ENCODE measurements at regions not wholly inside any gene's neighbourhood (a gene's known extent, or its start where the extent isn't known, plus 50 kb on each side); places are given as distances from the start of the nearest gene placed in this dataset.

DNA sequence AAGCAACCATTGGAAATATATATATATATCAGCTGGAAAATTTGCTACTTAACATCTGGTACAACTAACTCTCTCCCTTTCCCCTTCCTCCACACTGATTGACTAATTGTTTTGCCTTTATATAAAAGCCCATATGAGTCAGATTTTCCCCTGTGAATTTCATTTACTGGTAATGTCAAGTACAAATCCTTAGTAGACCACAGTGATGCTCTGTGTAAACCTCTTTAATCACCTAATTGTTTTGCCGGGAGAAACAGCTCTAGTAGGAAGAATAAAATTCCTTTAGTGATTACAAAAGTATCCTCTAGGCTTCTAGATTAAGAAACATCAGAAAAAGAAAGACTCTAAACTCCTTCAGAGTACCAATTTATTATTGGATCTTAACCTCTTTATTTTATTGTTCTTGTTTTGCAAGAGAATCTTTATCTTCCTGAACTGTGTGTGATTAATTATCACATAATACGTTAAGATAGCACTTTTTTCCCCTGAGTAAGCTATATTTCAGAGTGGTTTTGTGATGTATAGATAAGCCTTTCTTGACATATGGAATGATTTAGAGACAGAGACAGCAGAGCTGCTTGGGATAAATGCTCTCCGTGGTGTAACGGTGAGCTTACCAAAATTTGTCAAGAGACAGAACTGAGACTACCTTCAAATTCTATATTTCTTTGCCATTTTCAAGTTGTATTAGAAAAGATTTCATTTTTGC lies 1606.4 kb upstream of the TENM3 start:
- Histone ChIP-seq H3K4me3 (replicated peaks; ENCODE audit: low read depth, low read length) (no peak overlapping the region), H3K27me3 (replicated peaks; ENCODE audit: control insufficient read depth, insufficient read depth, low read length) (no peaks in the 10 kb centered on the region), H3K36me3 (ENCODE audit: control insufficient read depth, insufficient read depth, low read length) (no peaks in the 10 kb centered on the region)
- no peak for DNase-seq (ENCODE audit: extremely low read depth, insufficient read length)
- TF ChIP-seq, protein P1, sequence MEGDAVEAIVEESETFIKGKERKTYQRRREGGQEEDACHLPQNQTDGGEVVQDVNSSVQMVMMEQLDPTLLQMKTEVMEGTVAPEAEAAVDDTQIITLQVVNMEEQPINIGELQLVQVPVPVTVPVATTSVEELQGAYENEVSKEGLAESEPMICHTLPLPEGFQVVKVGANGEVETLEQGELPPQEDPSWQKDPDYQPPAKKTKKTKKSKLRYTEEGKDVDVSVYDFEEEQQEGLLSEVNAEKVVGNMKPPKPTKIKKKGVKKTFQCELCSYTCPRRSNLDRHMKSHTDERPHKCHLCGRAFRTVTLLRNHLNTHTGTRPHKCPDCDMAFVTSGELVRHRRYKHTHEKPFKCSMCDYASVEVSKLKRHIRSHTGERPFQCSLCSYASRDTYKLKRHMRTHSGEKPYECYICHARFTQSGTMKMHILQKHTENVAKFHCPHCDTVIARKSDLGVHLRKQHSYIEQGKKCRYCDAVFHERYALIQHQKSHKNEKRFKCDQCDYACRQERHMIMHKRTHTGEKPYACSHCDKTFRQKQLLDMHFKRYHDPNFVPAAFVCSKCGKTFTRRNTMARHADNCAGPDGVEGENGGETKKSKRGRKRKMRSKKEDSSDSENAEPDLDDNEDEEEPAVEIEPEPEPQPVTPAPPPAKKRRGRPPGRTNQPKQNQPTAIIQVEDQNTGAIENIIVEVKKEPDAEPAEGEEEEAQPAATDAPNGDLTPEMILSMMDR (IDR thresholded peaks at IDR 0.05; ENCODE audit: insufficient read depth, low read length, poor library complexity, severe bottlenecking), result no peak

DNA sequence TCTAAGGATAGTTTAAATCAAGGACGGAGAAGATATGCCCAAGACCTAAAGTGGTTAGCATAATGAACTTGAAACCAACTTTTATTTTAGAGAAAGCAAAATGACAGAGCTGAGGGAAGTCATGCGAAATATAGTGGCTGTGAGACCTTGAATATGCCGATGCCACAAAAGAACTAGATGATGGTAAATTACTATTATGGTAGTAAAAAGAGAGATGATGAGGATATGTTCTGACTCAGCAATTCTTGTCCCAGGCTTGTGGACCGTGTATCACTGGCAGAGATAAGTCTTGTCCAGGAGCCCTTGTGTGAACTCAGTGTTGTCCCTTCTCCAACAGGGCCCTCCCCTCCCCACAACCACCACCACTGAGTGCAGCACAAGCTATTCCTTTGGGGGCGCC lies 1605.6 kb upstream of the TENM3 start:
- Histone ChIP-seq H3K36me3 (ENCODE audit: control insufficient read depth, insufficient read depth, low read length) (no peaks in the 10 kb centered on the region), H3K4me3 (replicated peaks; ENCODE audit: low read depth, low read length) (no peak overlapping the region)
- TF ChIP-seq, protein P1 (IDR thresholded peaks at IDR 0.05; ENCODE audit: insufficient read depth, low read length, poor library complexity, severe bottlenecking), result no peak

DNA sequence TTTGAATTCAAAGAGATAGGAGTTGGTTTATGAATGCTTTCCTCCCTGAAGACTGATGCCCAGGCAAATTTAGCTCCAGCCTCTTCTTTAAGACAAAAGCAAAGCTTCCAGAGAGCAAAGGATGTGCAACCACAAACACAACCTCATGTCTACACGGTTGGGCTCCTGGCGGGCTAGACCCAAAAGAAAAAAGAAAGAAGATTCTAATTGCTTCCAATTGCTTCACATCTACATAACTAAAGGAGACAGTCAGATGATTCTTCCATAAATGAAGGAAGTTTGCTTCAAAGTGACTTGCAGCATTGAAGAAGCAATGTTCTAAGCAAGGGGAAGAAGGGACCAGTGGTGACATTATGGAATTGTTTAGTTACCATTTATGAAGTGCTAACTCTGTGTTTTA lies 1603.0 kb upstream of the TENM3 start:
- TF ChIP-seq, protein P1 (IDR thresholded peaks at IDR 0.05; ENCODE audit: insufficient read depth, low read length, poor library complexity, severe bottlenecking), result no peak
- H3K27me3 ChIP-seq (replicated peaks; ENCODE audit: control insufficient read depth, insufficient read depth, low read length), result no peaks in the 10 kb centered on the region
- no peaks in the 10 kb centered on the region for H3K36me3 ChIP-seq (ENCODE audit: control insufficient read depth, insufficient read depth, low read length)
- no peak for DNase-seq (ENCODE audit: extremely low read depth, insufficient read length)
- no peak overlapping the region for H3K4me3 ChIP-seq (replicated peaks; ENCODE audit: low read depth, low read length)

More for the DNA sequence above, 1605.6 kb upstream of the TENM3 start:
- H3K27me3 ChIP-seq (replicated peaks; ENCODE audit: control insufficient read depth, insufficient read depth, low read length), result no peaks in the 10 kb centered on the region
- no peak for DNase-seq (ENCODE audit: extremely low read depth, insufficient read length)

DNA sequence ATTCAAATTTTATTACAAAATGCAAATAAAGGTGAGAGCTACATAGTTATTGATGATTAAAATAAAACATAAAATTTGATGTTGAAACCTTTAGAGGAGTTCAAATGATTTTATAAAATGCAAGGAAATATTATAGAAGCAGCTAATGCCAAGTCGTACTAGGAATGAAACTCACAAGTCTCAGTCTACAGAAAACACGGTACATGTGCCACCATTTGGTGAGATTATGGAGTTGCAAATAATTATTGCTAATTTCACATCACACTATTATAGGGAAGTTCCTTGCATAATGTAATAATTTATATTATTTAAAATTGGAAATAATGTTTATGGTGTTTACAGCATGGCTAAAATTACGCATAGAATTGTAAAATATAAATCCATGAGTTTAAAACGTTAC lies 1601.7 kb upstream of the TENM3 start:
- no peaks in the 10 kb centered on the region for H3K27me3 ChIP-seq (replicated peaks; ENCODE audit: control insufficient read depth, insufficient read depth, low read length)
- H3K4me3 ChIP-seq (replicated peaks; ENCODE audit: low read depth, low read length), result no peak overlapping the region
- no peaks in the 10 kb centered on the region for H3K36me3 ChIP-seq (ENCODE audit: control insufficient read depth, insufficient read depth, low read length)
- TF ChIP-seq, protein P1 (IDR thresholded peaks at IDR 0.05; ENCODE audit: insufficient read depth, low read length, poor library complexity, severe bottlenecking), result no peak
- DNase-seq (ENCODE audit: extremely low read depth, insufficient read length), result no peak

DNA sequence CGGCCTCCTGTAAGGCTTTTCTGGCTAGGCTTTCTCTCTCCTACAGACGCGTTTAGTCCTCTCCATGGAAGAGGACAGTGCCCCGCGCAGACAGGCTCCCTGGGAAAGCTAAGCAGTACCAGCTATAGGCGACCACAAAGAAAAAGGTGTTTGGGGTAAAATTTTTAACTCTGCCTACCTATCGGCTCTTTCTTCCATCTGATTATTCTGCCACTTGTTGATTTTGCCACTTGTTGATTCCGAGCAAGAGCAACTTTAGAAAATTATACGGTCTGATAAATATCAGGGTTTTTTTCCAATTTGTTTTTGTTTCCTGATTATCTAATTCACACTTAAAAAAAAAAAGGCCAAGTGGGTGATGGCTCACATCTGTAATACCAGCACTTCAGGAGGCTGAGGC lies 1600.5 kb upstream of the TENM3 start:
- TF ChIP-seq, protein P1 (IDR thresholded peaks at IDR 0.05; ENCODE audit: insufficient read depth, low read length, poor library complexity, severe bottlenecking), result no peak
- Histone ChIP-seq H3K27me3 (replicated peaks; ENCODE audit: control insufficient read depth, insufficient read depth, low read length) (no peaks in the 10 kb centered on the region), H3K36me3 (ENCODE audit: control insufficient read depth, insufficient read depth, low read length) (no peaks in the 10 kb centered on the region), H3K4me3 (replicated peaks; ENCODE audit: low read depth, low read length) (no peak overlapping the region)
- DNase-seq (ENCODE audit: extremely low read depth, insufficient read length), result no peak

DNA sequence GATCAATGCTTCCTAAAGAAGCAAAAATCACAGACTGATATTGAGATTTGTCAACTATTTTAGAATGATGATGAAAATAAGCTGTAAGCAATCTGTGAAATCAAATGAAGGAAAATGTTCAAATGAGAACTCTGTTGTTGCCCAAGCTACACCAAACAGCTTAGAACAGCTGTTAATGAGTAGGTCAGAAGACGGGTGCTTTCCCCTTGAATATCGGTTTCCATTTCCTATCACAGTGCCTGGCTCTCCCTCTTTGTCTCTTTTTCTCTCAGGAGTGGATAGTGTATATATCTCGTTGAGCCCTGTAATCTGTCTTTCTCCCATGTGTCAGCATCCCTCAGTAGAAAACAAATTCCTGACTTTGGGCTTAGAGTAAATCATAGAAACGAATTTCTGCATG lies 1592.9 kb upstream of the TENM3 start:
- TF ChIP-seq, protein P1 (IDR thresholded peaks at IDR 0.05; ENCODE audit: insufficient read depth, low read length, poor library complexity, severe bottlenecking), result no peak

More for the DNA sequence above, 1592.9 kb upstream of the TENM3 start:
- no peak for DNase-seq (ENCODE audit: extremely low read depth, insufficient read length)
- Histone ChIP-seq H3K36me3 (ENCODE audit: control insufficient read depth, insufficient read depth, low read length) (no peaks in the 10 kb centered on the region), H3K27me3 (replicated peaks; ENCODE audit: control insufficient read depth, insufficient read depth, low read length) (no peaks in the 10 kb centered on the region; the same call in 1 of the 2 replicates), H3K4me3 (replicated peaks; ENCODE audit: low read depth, low read length) (no peak overlapping the region)
